HUES48 (cell line): ENCODE measurements at regions not wholly inside any gene's neighbourhood (a gene's known extent, or its start where the extent isn't known, plus 50 kb on each side); places are given as distances from the start of the nearest gene placed in this dataset.

Experiments
- H3K27ac ChIP-seq: one replicate; pipeline ENCODE4 v1.7.0; 2013; ENCODE audit warnings: low read depth, low read length, inconsistent platforms
- H3K27me3 ChIP-seq: 2 replicates; pipeline ENCODE4 v1.6.1; 2013; ENCODE audit warnings: mild to moderate bottlenecking, low read length; ENCODE audit not compliant: control insufficient read depth, insufficient read depth
- H3K36me3 ChIP-seq: 2 replicates; pipeline ENCODE4 v1.6.1; 2013; ENCODE audit warnings: low read length; ENCODE audit not compliant: control insufficient read depth, insufficient read depth
- H3K4me1 ChIP-seq: 2 replicates; pipeline ENCODE4 v1.6.1; 2013; ENCODE audit warnings: mild to moderate bottlenecking, low read length; ENCODE audit not compliant: control insufficient read depth, insufficient read depth
- H3K4me3 ChIP-seq: 2 replicates; pipeline ENCODE4 v1.5.1; 2013; ENCODE audit warnings: mild to moderate bottlenecking, low read depth, low read length
- H3K9ac ChIP-seq: 2 replicates; pipeline ENCODE4 v1.6.1; 2013; ENCODE audit warnings: mild to moderate bottlenecking, low read depth, low read length, moderate library complexity
- H3K9me3 ChIP-seq: 2 replicates; pipeline ENCODE4 v1.6.1; 2013; ENCODE audit warnings: low read length; ENCODE audit not compliant: control insufficient read depth, insufficient read depth

GRCh38 chrX:66914080-66914479 lies 275.2 kb upstream of the EDA2R start:
- Histone ChIP-seq H3K27ac (no peak overlapping the region), H3K4me1 (no peaks in the 10 kb centered on the region), H3K36me3 (no peaks in the 10 kb centered on the region), H3K9ac (no peak overlapping the region), H3K4me3 (no peak overlapping the region), H3K27me3 (no peaks in the 10 kb centered on the region), H3K9me3 (peaks cover 55% of the 10 kb centered on the region)

- H3K4me1 ChIP-seq, result no peaks in the 10 kb centered on the region
- H3K36me3 ChIP-seq, result no peaks in the 10 kb centered on the region
- no peaks in the 10 kb centered on the region for H3K27me3 ChIP-seq
- peaks cover 46% of the 10 kb centered on the region for H3K9me3 ChIP-seq
- no peak overlapping the region for H3K27ac ChIP-seq
- H3K9ac ChIP-seq, result no peak overlapping the region
- H3K4me3 ChIP-seq, result no peak overlapping the region
Observed at GRCh38 chrX:66912417-66912816, 273.5 kb upstream of the EDA2R start.

- Histone ChIP-seq H3K27ac (no peak overlapping the region), H3K9me3 (peaks cover 43% of the 10 kb centered on the region), H3K4me1 (no peaks in the 10 kb centered on the region), H3K36me3 (no peaks in the 10 kb centered on the region), H3K27me3 (no peaks in the 10 kb centered on the region), H3K4me3 (no peak overlapping the region), H3K9ac (no peak overlapping the region)
Observed at GRCh38 chrX:66902081-66902480, 263.2 kb upstream of the EDA2R start.

- H3K4me3 ChIP-seq, result no peak overlapping the region
- no peak overlapping the region for H3K27ac ChIP-seq
- peaks cover 43% of the 10 kb centered on the region for H3K9me3 ChIP-seq
- H3K27me3 ChIP-seq, result no peaks in the 10 kb centered on the region
- H3K36me3 ChIP-seq, result no peaks in the 10 kb centered on the region
- H3K9ac ChIP-seq, result no peak overlapping the region
- H3K4me1 ChIP-seq, result no peaks in the 10 kb centered on the region
Observed at GRCh38 chrX:66900886-66901285, 262.0 kb upstream of the EDA2R start.

GRCh38 chrX:66892004-66892403 lies 253.1 kb upstream of the EDA2R start:
- H3K4me3 ChIP-seq, result no peak overlapping the region
- H3K9ac ChIP-seq, result no peak overlapping the region
- H3K27me3 ChIP-seq, result no peaks in the 10 kb centered on the region
- no peaks in the 10 kb centered on the region for H3K4me1 ChIP-seq
- no peak overlapping the region for H3K27ac ChIP-seq
- peaks cover 45% of the 10 kb centered on the region for H3K9me3 ChIP-seq
- no peaks in the 10 kb centered on the region for H3K36me3 ChIP-seq

GRCh38 chrX:66889418-66889817 lies 250.5 kb upstream of the EDA2R start:
- Histone ChIP-seq H3K36me3 (no peaks in the 10 kb centered on the region), H3K4me1 (no peaks in the 10 kb centered on the region), H3K4me3 (no peak overlapping the region), H3K27ac (no peak overlapping the region), H3K27me3 (no peaks in the 10 kb centered on the region), H3K9me3 (peaks cover 52% of the 10 kb centered on the region), H3K9ac (no peak overlapping the region)

GRCh38 chrX:66882101-66882500 lies 243.2 kb upstream of the EDA2R start:
- H3K9me3 ChIP-seq, result peaks cover 54% of the 10 kb centered on the region
- H3K4me3 ChIP-seq, result no peak overlapping the region
- H3K27ac ChIP-seq, result no peak overlapping the region
- H3K27me3 ChIP-seq, result no peaks in the 10 kb centered on the region
- H3K36me3 ChIP-seq, result no peaks in the 10 kb centered on the region
- H3K9ac ChIP-seq, result no peak overlapping the region
- no peaks in the 10 kb centered on the region for H3K4me1 ChIP-seq

- peaks cover 55% of the 10 kb centered on the region for H3K9me3 ChIP-seq
- no peaks in the 10 kb centered on the region for H3K4me1 ChIP-seq
Observed at GRCh38 chrX:66876776-66877175, 237.9 kb upstream of the EDA2R start.

GRCh38 chrX:66872771-66873170 lies 233.9 kb upstream of the EDA2R start:
- Histone ChIP-seq H3K4me3 (no peak overlapping the region), H3K27me3 (no peaks in the 10 kb centered on the region), H3K36me3 (no peaks in the 10 kb centered on the region), H3K9me3 (peaks cover 40% of the 10 kb centered on the region), H3K9ac (no peak overlapping the region), H3K4me1 (no peaks in the 10 kb centered on the region), H3K27ac (no peak overlapping the region)

More at GRCh38 chrX:66876776-66877175, 237.9 kb upstream of the EDA2R start:
- Histone ChIP-seq H3K9ac (no peak overlapping the region), H3K27me3 (no peaks in the 10 kb centered on the region), H3K4me3 (no peak overlapping the region), H3K27ac (no peak overlapping the region), H3K36me3 (no peaks in the 10 kb centered on the region)

- Histone ChIP-seq H3K9me3 (peaks cover 43% of the 10 kb centered on the region), H3K36me3 (no peaks in the 10 kb centered on the region), H3K9ac (no peak overlapping the region), H3K27me3 (no peaks in the 10 kb centered on the region), H3K4me1 (no peaks in the 10 kb centered on the region), H3K4me3 (no peak overlapping the region), H3K27ac (no peak overlapping the region)
Observed at GRCh38 chrX:66863721-66864120, 224.8 kb upstream of the EDA2R start.

- Histone ChIP-seq H3K27me3 (no peaks in the 10 kb centered on the region), H3K36me3 (no peaks in the 10 kb centered on the region), H3K27ac (no peak overlapping the region), H3K4me1 (no peaks in the 10 kb centered on the region), H3K9ac (no peak overlapping the region), H3K9me3 (peaks cover 80% of the 10 kb centered on the region), H3K4me3 (no peak overlapping the region)
Observed at GRCh38 chrX:66833426-66833825, 194.5 kb upstream of the EDA2R start.

GRCh38 chrX:66815227-66815626 lies 176.3 kb upstream of the EDA2R start:
- Histone ChIP-seq H3K4me1 (no peaks in the 10 kb centered on the region), H3K27me3 (no peaks in the 10 kb centered on the region), H3K27ac (no peak overlapping the region), H3K9ac (no peak overlapping the region), H3K36me3 (no peaks in the 10 kb centered on the region), H3K4me3 (no peak overlapping the region), H3K9me3 (peaks cover 66% of the 10 kb centered on the region)
